ENCODE measurements at regions not wholly inside any gene's neighbourhood (a gene's known extent, or its start where the extent isn't known, plus 50 kb on each side); places are given as distances from the start of the nearest gene placed in this dataset.

DNA sequence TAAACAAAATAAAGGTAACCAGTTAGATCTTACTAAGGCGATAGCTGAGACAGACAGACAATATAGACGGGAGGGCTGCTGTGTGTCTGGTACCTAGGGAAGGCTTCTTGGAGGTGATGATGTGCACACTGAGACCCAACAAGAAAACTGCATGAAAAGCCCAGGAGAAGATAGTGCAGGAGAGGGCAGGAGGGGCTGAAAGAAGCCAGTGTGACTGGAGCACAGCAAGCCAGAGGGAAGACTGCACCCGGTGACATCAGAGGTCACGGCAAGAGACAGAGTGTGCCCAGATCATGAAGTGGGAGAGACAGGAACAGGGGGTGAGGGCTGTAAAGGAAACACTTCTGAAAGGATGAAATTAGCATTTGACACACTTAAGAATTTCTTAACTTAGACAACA lies 266.3 kb downstream of the BRD1 start:
- TF ChIP-seq, protein P1, sequence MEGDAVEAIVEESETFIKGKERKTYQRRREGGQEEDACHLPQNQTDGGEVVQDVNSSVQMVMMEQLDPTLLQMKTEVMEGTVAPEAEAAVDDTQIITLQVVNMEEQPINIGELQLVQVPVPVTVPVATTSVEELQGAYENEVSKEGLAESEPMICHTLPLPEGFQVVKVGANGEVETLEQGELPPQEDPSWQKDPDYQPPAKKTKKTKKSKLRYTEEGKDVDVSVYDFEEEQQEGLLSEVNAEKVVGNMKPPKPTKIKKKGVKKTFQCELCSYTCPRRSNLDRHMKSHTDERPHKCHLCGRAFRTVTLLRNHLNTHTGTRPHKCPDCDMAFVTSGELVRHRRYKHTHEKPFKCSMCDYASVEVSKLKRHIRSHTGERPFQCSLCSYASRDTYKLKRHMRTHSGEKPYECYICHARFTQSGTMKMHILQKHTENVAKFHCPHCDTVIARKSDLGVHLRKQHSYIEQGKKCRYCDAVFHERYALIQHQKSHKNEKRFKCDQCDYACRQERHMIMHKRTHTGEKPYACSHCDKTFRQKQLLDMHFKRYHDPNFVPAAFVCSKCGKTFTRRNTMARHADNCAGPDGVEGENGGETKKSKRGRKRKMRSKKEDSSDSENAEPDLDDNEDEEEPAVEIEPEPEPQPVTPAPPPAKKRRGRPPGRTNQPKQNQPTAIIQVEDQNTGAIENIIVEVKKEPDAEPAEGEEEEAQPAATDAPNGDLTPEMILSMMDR (IDR thresholded peaks at IDR 0.05) = no peak
- no peak for TF ChIP-seq POLR2A (IDR thresholded peaks at IDR 0.05)

Data from adrenal gland (tissue), 5 donors.